Retinal pigment epithelial cell (primary cell): ENCODE measurements at regions not wholly inside any gene's neighbourhood (a gene's known extent, or its start where the extent isn't known, plus 50 kb on each side); places are given as distances from the start of the nearest gene placed in this dataset.

Source experiments
- DNase-seq: peaks from one replicate; pipeline ENCODE4 v3.0.0-alpha.2; 2010; ENCODE audit warnings: low read depth
- H3K4me3 ChIP-seq: 2 replicates; pipeline ENCODE4 v1.5.1; 2011; ENCODE audit warnings: mild to moderate bottlenecking, low read length, control low read depth, moderate library complexity
- TF ChIP-seq, protein P1 (sequence below): conservative IDR thresholded peaks from 2 replicates; pipeline ENCODE4 v1.5.1; 2011; ENCODE audit warnings: low read depth, low read length, control low read depth, inconsistent platforms

- TF ChIP-seq, protein P1, sequence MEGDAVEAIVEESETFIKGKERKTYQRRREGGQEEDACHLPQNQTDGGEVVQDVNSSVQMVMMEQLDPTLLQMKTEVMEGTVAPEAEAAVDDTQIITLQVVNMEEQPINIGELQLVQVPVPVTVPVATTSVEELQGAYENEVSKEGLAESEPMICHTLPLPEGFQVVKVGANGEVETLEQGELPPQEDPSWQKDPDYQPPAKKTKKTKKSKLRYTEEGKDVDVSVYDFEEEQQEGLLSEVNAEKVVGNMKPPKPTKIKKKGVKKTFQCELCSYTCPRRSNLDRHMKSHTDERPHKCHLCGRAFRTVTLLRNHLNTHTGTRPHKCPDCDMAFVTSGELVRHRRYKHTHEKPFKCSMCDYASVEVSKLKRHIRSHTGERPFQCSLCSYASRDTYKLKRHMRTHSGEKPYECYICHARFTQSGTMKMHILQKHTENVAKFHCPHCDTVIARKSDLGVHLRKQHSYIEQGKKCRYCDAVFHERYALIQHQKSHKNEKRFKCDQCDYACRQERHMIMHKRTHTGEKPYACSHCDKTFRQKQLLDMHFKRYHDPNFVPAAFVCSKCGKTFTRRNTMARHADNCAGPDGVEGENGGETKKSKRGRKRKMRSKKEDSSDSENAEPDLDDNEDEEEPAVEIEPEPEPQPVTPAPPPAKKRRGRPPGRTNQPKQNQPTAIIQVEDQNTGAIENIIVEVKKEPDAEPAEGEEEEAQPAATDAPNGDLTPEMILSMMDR = peak; percentile 12
- H3K4me3 ChIP-seq = no peak overlapping the region
- DNase-seq = no peak
Measured at GRCh38 chr6:74870403-74870802, 335.4 kb downstream of the COL12A1 start.

DNA sequence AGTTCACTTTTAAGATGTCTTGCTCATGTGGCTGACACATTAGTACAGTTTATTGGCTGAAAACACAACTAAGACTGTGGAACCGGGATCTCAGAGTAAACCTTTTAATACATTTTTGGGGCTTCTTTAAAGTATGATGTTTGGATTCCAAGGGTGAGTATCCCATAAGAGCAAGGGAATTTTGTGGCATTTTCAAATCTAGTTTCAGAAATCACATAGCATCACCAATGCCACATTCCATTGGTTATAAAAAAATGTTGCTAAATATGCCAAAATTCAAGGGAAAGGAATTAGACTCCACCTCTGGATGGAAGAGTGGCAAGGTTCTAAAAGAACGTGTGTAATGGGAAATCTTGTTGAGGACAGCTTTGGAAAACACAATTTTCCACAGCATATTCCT lies 338.6 kb downstream of the COL12A1 start:
- DNase-seq = no peak
- H3K4me3 ChIP-seq = no peak overlapping the region
- TF ChIP-seq, protein P1 = no peak

- no peak for DNase-seq
- TF ChIP-seq, protein P1 = no peak
- no peak overlapping the region for H3K4me3 ChIP-seq
Measured at GRCh38 chr6:74863968-74864367, 341.9 kb downstream of the COL12A1 start.

DNA sequence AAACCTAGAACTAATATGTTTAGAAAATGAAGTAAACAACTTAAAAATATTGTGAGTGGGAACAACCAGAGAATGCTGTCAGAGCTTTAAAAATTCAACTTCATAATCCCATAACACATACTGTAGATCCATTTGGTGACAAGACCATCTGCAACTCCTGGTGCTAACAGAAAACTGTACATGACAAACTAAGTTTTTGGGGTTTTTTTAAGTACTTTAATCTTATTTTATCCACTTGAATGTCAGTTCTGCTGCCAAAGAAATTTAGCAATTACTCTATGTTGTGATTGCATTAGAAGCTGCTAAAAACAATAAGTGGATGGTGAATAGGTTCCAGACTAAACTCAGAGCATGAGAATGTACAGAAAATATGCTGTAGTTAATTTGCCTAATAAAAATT lies 345.4 kb downstream of the COL12A1 start:
- TF ChIP-seq, protein P1 = no peak
- DNase-seq = no peak
- no peak overlapping the region for H3K4me3 ChIP-seq

DNA sequence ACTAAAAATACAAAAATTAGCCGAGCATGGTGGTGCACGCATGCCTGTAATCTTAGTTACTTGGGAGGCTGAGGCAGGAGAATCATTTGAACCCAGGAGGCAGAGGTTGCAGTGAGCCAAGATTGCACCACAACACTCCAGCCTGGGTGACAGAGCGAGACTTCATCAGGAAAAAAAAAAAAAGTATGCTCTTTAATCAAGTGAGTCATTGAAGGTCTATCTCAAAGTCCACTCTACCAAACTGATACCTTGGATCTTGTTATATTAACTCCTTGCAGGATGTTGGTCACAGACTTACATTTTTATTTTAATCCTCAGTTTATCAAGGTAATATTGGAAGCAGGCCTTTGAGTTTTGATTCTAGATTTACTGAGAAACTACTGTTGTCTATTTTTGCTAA lies 348.7 kb downstream of the COL12A1 start:
- DNase-seq = no peak
- H3K4me3 ChIP-seq = no peak overlapping the region
- TF ChIP-seq, protein P1 = no peak

- TF ChIP-seq, protein P1 = no peak
- DNase-seq = no peak
- H3K4me3 ChIP-seq = no peak overlapping the region
Measured at GRCh38 chr6:74853991-74854390, 351.9 kb downstream of the COL12A1 start.

GRCh38 chr6:74851596-74851995 lies 354.3 kb downstream of the COL12A1 start:
- TF ChIP-seq, protein P1 = no peak

More at GRCh38 chr6:74851596-74851995, 354.3 kb downstream of the COL12A1 start:
- H3K4me3 ChIP-seq = no peak overlapping the region
- no peak for DNase-seq
